HG02588 (cell line): ENCODE measurements at regions not wholly inside any gene's neighbourhood (a gene's known extent, or its start where the extent isn't known, plus 50 kb on each side); places are given as distances from the start of the nearest gene placed in this dataset.
"Not testable (repeated sequence)": the region's sequence is repeated elsewhere in the genome, so short reads cannot be mapped to it uniquely, and the experiment has no call there.

ENCODE experiments used
- ATAC-seq: cut with Tn5 transposase; IDR thresholded peaks from one replicate; pipeline ENCODE4 v1.9.1; 2021; ENCODE audit warnings: mild to moderate bottlenecking, moderate library complexity; ENCODE audit not compliant: unreplicated experiment

DNA sequence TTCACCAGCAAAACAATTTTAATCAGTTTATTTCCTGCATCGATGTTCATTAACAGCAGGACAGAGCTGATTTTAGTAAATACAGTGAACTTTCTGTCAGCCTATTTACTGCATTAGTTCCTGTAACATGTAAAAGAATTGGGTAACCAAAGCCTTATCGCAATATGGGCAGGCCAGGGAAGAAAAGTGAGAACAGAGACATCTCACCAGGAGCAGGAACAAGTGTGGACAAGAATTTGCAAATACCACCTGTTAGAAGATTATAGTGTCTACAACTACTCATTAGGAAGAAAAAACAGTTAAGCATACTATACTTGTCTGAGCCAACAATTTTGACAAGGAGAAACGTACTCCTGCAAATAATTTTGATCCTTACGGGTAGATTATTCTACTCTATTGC lies 1293.9 kb downstream of the PLA2G4A start:
- no peak for ATAC-seq

DNA sequence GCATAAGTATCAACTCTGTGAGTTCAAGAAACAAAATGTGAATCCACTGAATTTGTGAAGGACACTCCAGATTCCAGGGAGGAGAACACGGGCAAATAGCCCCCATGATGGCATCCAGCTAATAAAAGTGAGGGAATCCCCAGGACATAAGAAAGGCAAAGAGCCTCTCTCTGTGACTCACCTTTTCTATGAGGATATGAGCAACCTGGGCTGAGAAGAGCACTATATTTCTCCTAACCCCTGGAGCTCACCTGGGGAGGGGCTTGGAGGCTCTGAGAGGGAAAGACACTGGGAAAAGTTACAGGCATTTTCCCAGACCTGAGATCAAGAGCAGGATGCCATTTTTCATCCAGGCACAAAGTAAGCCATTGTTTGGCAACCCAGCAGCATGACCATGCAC lies 1298.8 kb downstream of the PLA2G4A start:
- no peak for ATAC-seq

DNA sequence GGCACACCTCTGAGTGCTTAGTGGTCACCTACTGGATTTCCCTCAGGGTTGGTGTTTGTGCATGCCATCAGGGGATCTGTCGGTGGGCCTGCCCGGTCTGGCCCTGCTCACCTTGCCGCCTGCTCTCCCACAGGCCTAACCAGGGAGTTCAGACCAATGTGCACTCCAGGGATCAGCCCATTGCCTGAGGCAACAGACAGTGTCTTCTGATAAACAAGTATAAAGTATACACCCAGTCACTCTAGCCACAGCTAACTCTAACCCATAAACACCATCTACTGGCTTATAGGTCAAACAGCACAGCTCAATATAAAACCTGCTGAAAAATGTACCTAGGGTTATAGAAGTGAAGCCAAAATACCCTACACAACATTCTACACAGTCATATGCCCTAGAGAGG lies 1300.0 kb downstream of the PLA2G4A start:
- no peak for ATAC-seq

DNA sequence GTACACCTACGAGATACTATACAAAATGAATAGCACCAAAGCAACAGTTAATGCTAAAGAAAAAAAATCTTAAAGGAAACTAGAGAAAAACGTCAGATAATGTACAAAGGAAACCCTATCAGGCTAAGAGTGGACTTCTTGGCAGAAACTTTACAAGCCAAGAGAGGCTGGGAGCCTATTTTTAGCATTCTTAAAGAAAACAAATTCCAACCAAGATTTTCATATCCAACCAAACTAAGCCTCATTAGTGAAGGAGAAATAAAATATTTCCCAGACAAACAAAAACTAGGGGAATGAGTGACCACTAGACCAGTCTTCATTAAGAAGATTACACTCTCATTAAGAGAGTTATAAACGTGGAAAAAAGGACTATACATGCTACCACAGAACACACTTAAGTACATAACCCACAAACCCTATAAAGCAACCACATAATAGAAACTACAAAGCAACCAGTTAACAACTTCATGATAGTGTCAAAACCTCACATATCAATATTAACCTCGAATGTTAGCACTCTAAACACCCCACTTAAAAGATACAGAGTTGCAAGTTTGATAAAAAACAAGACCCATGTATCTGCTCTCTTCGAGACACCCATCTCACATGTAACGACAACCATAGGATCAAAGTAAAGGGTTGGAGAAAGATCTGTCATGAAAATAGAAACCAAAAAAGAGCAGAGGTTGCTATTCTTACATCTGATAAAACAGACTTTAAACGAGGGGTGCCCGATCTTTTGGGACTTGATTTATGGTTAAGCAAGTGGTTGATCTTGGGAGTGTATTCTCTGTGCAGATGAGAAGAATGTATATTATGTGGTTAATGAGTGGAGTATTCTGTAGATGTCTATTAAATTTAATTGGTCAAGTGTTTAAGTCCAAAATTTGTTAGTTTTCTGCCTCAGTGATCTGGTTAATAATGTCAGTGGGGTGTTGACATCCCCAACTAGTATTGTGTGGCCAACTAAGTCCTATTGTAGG lies 1301.4 kb downstream of the PLA2G4A start:
- ATAC-seq, result no peak

DNA sequence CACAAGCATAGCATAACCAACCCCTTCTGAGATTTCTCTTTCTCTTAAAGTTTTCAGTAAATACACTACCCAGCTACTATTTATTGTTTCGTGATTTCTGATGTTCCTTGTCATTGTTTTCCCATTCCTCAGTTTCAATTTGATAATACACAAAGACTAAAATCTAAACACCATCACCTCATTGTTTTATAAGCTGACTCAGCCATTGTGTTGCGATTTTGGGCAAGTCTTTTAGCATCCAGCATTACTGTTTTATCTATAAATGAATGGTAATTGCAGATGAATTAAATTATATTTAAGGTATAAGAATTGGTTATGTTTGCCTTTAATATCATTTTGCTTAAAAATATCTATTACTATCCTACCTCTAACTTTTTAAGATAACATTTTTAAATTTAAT lies 1308.5 kb downstream of the PLA2G4A start:
- no peak for ATAC-seq

DNA sequence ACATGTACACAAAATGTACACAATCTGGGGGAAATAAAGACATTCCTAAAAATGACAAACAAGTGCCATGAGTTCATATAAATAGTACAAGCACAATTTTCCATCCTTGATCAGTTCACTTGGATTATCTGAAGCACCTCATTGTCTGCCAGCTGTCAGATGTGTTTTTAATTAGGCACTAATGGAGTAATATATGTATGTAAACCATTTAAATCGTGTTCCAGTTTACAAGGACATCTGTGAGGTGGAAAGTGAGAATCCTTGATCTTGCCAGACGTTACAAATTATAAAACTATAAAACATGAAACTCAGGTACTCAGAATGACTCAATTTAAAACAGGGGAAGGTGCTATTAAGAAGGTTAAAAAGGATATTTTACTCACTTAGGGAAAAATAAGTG lies 1312.2 kb downstream of the PLA2G4A start:
- ATAC-seq, result no peak

DNA sequence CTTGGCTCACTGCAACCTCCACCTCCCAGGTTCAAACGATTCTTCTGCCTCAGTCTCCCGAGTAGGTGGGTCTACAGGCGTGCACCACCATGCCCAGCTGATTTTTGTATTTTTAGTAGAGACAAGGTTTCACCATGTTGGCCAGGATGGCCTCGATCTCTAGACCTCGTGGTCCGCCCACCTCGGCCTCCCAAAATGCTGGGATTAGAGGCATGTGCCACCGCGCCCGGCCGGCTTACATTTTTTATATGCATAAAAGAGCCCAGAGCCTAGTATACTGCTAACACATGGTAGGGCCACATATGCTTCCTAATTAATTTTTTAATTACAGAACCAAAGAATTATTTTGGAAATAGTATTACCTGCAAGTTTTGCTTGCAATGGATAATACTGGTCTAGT lies 1325.4 kb downstream of the PLA2G4A start:
- no peak for ATAC-seq

DNA sequence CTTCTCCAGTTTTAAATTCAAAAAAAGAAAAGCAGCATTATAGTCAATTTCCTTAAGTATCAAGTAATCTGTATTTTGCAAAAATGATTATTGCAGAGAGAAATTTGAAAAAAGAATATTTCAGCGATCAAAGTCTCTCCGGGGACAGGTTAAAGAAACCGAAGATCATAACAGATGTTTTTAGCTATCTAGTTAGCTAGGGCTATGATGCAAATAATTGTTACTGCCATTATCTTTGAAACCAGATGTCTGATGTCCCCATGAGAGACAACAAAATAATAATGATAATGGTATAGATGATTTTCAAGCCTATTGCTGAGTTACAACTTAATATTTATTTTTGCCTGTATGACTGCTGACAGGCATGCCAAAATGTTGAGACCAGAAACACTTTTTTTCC lies 1326.0 kb downstream of the PLA2G4A start:
- no peak for ATAC-seq

DNA sequence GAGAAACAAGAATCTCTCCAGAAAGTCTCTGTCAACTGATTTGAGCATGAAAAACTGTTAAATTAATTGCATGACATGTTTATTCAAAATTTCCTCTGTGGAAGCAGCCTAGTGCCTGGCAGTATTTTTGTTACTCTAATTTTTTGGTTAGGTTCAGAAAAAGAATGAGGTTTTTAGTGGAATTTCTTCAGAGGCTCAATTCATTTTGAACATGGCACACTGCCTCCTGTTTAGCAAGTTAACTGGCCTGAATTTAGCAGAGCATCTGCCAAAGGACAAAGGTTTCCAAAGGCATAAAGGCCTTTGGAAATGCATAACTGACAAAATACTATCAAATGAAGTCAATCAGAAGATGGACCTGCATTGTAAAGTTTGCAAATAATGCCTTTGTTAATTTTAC lies 1326.5 kb downstream of the PLA2G4A start:
- no peak for ATAC-seq

DNA sequence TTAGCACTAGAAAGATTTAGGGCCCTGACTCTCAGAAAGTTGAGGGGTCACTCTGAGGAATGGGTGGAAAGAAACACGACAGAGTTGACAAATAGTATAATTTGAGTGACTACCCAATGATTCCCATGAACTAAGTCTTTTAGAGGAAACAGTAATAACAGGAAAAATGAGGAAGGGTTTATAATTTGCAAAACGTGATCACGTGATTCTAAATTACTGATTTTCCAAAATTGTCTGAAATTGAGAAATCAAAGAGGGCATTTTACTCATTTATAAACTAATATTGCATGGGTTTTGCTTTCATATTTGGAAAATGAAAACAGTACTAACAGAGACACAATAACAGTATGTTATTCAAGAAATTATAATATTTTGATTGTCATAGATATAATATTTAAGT lies 1335.7 kb downstream of the PLA2G4A start:
- ATAC-seq, result no peak

DNA sequence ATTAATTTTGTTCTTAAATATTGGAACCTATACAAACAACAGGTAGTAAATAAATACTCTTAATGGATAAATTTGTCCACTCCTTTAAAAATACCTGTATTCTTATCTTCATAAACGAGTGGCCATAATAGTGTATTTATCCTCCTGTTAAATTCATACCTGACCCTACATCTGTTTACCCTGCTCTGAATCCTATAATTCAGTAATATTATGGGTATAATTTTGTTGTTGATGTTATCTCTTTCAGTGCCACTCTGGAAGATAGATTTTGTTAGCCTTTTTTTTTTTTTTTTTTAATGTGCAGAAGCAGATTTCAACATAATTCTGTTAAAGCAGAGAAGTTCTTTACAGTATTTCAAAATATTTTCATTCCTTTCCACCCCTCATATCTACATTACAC lies 1337.9 kb downstream of the PLA2G4A start:
- ATAC-seq, result no peak

DNA sequence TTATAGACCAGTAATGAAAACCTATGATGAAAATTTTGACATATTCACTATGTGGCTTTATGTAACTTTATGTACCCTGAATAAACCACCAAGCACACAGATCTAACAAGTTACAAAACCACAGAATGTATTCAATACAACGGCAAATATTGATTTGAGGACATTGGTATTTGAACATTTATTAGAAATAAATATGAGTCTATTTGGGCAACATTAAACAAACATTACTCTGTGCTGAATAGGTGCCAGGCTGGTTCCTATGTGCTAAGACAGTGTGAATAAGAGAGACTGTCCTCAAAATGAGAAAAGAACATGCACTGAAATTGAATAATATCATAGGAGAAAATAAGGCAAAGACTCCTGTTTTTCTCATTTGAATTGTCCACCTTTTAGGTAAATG lies 1341.2 kb downstream of the PLA2G4A start:
- ATAC-seq, result no peak

DNA sequence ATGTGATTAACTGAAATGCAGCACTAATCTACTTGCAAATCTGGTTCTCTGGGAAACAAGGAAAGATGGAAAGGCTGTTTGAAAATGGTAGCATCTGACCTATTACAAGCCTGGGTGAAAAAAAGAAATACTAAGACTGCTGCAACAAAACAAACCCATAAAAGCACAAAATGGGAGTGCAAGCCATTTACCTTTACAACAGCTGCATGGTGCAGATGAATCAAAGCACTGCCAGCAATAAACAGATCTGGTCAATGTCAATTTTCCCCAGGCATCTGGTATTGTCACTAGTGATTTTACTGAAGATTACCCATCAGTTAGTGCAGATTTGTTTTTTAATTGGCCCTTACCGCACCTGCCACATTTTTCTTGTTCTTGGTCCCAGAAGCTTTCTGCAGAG lies 1341.7 kb downstream of the PLA2G4A start:
- no peak for ATAC-seq

DNA sequence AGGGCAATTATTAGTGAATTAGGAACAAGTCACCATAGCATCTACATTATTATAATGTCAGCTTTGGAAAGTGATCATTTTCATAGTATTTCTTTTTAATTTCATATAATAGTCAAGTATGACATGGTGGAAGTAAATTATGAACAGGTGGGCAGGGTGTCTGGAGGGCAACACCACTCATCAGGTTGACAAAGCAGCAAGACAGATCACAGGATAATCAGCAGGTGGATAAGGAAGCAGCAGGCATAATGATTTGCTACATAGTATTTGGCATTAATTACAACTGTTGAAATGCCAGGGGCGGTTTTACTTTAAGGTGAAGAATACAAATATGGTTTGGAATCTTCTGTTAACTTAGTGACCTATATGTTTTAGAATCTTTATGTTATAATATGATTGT lies 1342.2 kb downstream of the PLA2G4A start:
- no peak for ATAC-seq

DNA sequence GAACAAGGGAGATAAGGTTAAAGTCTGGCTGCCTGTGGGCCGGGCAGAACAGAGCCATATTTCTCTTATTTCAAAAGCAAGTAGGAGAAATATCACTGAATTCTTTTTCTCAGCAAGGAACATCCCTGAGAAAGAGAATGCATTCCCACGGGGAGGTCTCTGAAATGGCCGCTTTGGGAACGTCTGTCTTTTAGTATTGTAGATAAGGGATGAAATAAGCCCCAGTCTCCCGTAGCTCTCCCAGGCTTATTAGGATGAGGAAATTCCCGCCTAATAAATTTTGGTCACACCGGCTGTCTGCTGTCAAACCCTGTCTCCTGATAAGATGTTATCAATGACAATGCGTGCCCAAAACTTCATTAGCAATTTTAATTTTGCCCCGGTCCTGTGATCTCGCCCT lies 1353.3 kb downstream of the PLA2G4A start:
- ATAC-seq, result not testable (repeated sequence)

DNA sequence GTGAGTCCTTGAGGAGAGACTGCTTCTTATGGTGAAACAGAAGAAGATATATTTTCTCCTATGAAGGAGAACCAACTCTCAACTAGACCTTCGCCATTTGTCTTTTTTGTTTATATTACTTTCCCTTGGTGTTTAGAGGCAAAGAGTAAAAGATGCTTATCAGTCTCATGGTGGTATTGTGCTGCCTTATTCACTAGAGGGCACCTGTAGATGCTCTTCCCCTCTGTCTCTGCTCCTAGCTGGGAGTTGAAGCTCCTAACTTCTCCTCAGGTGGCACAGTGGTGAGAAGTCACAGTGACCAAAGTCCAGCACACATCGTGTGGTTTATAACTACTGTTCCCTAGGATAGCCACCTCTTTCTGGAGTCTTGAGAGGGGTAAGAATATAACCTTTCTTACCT lies 1359.6 kb downstream of the PLA2G4A start:
- ATAC-seq, result no peak

DNA sequence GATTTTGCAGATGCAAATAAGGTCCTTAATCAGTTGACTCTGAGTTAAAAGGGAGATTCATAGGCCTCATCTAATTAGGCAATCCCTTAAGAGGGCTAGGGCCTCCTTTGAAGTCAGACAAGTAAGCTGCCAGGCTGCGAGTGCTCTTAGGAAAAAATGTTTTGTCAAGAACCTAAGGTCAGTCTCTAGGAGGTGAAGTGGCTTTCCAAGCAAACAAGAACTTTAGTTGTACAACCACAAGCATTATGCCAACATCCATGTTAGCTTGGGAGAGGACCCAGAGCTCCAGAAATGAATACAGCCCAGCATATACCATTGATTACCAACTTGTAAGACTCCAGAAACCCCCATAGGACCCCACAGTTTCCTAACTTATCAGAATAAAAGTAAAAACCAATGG lies 1366.2 kb downstream of the PLA2G4A start:
- ATAC-seq, result no peak

DNA sequence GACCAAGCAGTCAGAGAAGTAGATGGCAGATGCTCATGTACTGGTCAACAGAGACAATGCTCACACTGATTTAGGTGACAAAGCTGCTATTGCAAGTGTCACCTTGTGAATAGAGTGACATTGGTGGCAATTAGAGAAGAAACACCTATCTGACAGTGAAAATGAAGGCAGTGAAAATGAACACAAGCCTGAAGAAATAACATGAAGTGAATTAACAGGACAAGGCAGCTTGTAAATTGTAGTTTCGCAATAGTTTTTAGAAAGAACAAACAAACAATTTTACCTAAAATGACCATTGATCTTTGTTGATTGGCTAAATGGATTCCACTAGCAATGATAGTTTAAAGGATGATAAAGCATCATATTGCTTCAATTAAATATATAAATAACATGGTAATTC lies 1389.5 kb downstream of the PLA2G4A start:
- ATAC-seq, result no peak

DNA sequence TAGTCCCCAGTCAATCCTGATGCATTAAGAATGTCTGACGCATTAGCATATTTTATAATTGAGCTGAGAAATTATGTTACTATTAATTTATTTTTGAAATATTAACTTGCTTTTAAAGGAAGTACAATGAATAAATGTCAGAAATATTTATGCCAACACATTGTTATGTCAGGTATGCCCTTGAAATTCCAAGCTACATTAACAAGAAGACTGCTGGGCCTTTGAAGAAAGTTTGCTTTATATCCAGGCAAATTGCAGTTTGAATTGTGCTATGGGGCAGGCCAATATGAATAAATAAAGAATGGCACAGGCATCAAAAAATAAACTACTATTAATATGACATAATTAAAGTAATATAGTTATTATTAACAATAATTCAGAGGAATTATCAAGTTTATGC lies 1391.3 kb downstream of the PLA2G4A start:
- ATAC-seq, result no peak

DNA sequence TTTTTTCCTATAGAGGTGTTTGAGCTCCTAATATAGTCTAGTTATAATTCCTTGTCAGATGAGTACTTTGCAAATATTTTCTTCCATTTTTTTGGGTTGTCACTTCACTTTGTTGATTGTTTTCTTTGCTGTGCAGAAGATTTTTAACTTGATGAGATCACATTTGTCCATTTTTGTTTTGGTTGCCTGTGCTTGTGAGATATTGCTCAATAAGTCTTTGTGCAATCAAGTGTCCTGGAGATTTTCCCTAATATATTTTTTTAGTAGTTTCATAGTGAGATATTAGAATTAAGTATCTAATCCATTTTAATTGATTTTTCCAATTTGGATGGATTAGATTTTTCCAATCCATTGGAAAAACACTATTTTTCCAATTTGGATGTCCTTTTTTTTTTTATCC lies 1395.5 kb downstream of the PLA2G4A start:
- no peak for ATAC-seq

DNA sequence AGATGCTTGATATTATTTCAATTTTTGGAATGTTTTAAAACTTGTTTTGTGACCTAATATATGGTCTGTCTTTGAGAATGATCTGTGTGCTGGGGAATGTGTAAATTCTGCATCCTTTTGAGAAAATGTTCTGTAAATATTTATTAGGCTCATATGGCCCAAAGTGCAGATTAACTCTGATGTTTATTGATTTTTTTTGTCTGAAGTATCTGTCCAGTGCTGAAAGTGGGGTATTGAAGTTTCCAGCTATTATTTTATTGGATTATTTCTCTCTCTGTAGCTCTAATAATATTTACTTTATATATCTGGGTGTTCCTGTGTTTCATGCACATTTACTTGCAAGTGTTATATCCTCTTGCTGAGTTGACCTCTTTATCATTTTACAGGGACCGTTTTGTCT lies 1397.2 kb downstream of the PLA2G4A start:
- no peak for ATAC-seq

DNA sequence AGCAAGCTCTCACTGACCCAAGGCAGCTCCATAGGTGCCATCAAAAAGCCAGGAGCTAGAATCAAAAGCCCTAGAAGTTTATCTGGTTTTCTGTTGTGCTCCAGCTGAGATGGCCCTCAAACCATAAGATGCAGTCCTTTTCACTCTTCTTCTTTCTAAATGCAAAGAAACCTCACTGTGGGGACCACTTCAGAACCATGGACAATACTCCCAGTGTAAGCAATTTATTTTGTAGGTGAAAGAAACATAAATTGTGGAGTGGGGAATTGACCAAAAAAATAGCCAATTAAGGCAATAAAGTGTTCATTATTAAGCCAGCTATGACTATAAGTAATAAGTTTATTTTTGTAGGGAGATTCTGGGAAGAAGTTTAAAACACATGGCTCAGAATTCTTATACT lies 1399.9 kb downstream of the PLA2G4A start:
- no peak for ATAC-seq
